ENCODE measurements at regions not wholly inside any gene's neighbourhood (a gene's known extent, or its start where the extent isn't known, plus 50 kb on each side); places are given as distances from the start of the nearest gene placed in this dataset.

- ChIA-PET CTCF (no interaction called here), POLR2A (no interaction called here), SMC1A (ENCODE audit: uncharacterized antibody, unreplicated experiment) (no interaction called here), RAD21 (ENCODE audit: unreplicated experiment) (no interaction called here)
- Histone ChIP-seq H3K4me2 (ENCODE audit: control insufficient read depth, insufficient read depth) (no peak overlapping the region), H4K20me1 (ENCODE audit: control insufficient read depth, insufficient read depth) (no peaks in the 10 kb centered on the region), H3K9ac (ENCODE audit: control insufficient read depth, insufficient read depth, low read length) (no peak overlapping the region), H3K79me2 (ENCODE audit: control insufficient read depth, insufficient read depth, low read length) (no peaks in the 10 kb centered on the region), H2AFZ (ENCODE audit: control insufficient read depth, low read depth, low read length) (no peak overlapping the region), H3K27me3 (replicated peaks in 1 of 2; ENCODE audit: control insufficient read depth in 2 of 2, insufficient read depth in 2 of 2, low read length in 1 of 2) (no peaks in the 10 kb centered on the region), H3K36me3 (ENCODE audit: control insufficient read depth in 2 of 2, insufficient read depth in 2 of 2, low read length in 1 of 2) (no peaks in the 10 kb centered on the region), H3K4me1 (ENCODE audit: control insufficient read depth, insufficient read depth, low read length) (no peaks in the 10 kb centered on the region), H3K4me3 (no peak overlapping the region), H3K27ac (ENCODE audit: control insufficient read depth, insufficient read depth) (no peak overlapping the region), H3K9me3 (replicated peaks; ENCODE audit: control insufficient read depth, insufficient read depth, low read length) (no peaks in the 10 kb centered on the region)
- ATAC-seq (no peak), FAIRE-seq (no peak), DNase-seq (ENCODE audit: low read depth, low spot score) (no peak)
- intact Hi-C loops (cut with micrococcal nuclease; ENCODE audit: unreplicated experiment) (no loop called here), in situ Hi-C loops (cut with MboI) (no loop called here)
- WGBS (ENCODE audit: insufficient coverage, insufficient replicate concordance, low lambda C conversion rate, missing lambda C conversion rate), result 29% methylated on average over 4 of the region's 4 CpGs
- TF ChIP-seq SMC3 (IDR thresholded peaks at IDR 0.05; ENCODE audit: borderline replicate concordance, low read length) (no peak), RB1 (IDR thresholded peaks at IDR 0.05; ENCODE audit: borderline replicate concordance) (no peak), RELA (IDR thresholded peaks at IDR 0.05; ENCODE audit: borderline replicate concordance, partially characterized antibody) (no peak), SREBF2 (IDR thresholded peaks at IDR 0.05; ENCODE audit: low read length) (no peak), NFYA (IDR thresholded peaks at IDR 0.05; ENCODE audit: borderline replicate concordance, low read depth, low read length) (no peak), MTA3 (IDR thresholded peaks at IDR 0.05; ENCODE audit: borderline replicate concordance, low read length) (no peak), EGR1 (IDR thresholded peaks at IDR 0.05; ENCODE audit: borderline replicate concordance in 1 of 2, low read depth in 2 of 2, low read length in 2 of 2) (no peak), CREM (IDR thresholded peaks at IDR 0.05; ENCODE audit: low read depth) (no peak), SUPT20H (IDR thresholded peaks at IDR 0.05; ENCODE audit: borderline replicate concordance, control insufficient read depth, low read depth, low read length) (no peak), ZBTB40 (IDR thresholded peaks at IDR 0.05; ENCODE audit: borderline replicate concordance) (no peak), NRF1 (conservative IDR thresholded peaks at IDR 0.05; ENCODE audit: low read depth, low read length) (no peak)
- TF ChIP-seq, protein P1, sequence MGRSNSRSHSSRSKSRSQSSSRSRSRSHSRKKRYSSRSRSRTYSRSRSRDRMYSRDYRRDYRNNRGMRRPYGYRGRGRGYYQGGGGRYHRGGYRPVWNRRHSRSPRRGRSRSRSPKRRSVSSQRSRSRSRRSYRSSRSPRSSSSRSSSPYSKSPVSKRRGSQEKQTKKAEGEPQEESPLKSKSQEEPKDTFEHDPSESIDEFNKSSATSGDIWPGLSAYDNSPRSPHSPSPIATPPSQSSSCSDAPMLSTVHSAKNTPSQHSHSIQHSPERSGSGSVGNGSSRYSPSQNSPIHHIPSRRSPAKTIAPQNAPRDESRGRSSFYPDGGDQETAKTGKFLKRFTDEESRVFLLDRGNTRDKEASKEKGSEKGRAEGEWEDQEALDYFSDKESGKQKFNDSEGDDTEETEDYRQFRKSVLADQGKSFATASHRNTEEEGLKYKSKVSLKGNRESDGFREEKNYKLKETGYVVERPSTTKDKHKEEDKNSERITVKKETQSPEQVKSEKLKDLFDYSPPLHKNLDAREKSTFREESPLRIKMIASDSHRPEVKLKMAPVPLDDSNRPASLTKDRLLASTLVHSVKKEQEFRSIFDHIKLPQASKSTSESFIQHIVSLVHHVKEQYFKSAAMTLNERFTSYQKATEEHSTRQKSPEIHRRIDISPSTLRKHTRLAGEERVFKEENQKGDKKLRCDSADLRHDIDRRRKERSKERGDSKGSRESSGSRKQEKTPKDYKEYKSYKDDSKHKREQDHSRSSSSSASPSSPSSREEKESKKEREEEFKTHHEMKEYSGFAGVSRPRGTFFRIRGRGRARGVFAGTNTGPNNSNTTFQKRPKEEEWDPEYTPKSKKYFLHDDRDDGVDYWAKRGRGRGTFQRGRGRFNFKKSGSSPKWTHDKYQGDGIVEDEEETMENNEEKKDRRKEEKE (IDR thresholded peaks at IDR 0.05), result no peak
- TF ChIP-seq, protein P2, sequence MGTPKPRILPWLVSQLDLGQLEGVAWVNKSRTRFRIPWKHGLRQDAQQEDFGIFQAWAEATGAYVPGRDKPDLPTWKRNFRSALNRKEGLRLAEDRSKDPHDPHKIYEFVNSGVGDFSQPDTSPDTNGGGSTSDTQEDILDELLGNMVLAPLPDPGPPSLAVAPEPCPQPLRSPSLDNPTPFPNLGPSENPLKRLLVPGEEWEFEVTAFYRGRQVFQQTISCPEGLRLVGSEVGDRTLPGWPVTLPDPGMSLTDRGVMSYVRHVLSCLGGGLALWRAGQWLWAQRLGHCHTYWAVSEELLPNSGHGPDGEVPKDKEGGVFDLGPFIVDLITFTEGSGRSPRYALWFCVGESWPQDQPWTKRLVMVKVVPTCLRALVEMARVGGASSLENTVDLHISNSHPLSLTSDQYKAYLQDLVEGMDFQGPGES (IDR thresholded peaks at IDR 0.05), result no peak
- TF ChIP-seq, protein P3, sequence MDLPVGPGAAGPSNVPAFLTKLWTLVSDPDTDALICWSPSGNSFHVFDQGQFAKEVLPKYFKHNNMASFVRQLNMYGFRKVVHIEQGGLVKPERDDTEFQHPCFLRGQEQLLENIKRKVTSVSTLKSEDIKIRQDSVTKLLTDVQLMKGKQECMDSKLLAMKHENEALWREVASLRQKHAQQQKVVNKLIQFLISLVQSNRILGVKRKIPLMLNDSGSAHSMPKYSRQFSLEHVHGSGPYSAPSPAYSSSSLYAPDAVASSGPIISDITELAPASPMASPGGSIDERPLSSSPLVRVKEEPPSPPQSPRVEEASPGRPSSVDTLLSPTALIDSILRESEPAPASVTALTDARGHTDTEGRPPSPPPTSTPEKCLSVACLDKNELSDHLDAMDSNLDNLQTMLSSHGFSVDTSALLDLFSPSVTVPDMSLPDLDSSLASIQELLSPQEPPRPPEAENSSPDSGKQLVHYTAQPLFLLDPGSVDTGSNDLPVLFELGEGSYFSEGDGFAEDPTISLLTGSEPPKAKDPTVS (IDR thresholded peaks at IDR 0.05; ENCODE audit: low read depth, low read length), result no peak
- no TSS peak for BruUV-seq (replicated peaks)
These were observed 981.7 kb upstream of the B3GALT2 start for GRCh38 chr1:194167956-194168640.
